Ascending aorta (tissue), 2 donors: ENCODE measurements at regions not wholly inside any gene's neighbourhood (a gene's known extent, or its start where the extent isn't known, plus 50 kb on each side); places are given as distances from the start of the nearest gene placed in this dataset.

ENCODE experiments used
- DNase-seq, 2 donors: peaks; one replicate each; pipeline ENCODE4 v3.0.0-alpha.2; 2019; ENCODE audit warnings: low spot score in 2 of 2
- H3K27ac ChIP-seq, 2 donors: fragments of 200-600 bp; sonication (generic); one replicate each; pipeline ENCODE4 v1.5.1; 2016 to 2017; ENCODE audit warnings: mild to moderate bottlenecking in 1 of 2
- H3K27me3 ChIP-seq: fragments of 200-600 bp; sonication (generic); one replicate; pipeline ENCODE4 v1.5.1; 2017
- H3K36me3 ChIP-seq, 2 donors: fragments of 200-600 bp; sonication (generic); one replicate each; pipeline ENCODE4 v1.5.1; 2016
- H3K4me1 ChIP-seq, 2 donors: fragments of 200-600 bp; sonication (generic); one replicate each; pipeline ENCODE4 v1.5.1; 2016 to 2017; ENCODE audit warnings: mild to moderate bottlenecking in 1 of 2
- H3K4me3 ChIP-seq, 2 donors: fragments of 200-600 bp; sonication (generic); one replicate each; pipeline ENCODE4 v1.5.1; 2016 to 2017; ENCODE audit warnings: mild to moderate bottlenecking in 1 of 2
- H3K9me3 ChIP-seq, 2 donors: fragments of 200-600 bp; sonication (generic); one replicate each; pipeline ENCODE4 v1.5.1; 2016
- CTCF ChIP-seq, 3 experiments: fragments of 200-600 bp in 2 of 3; fragments of 450-650 bp in 1 of 3; sonication (generic) in 2 of 3; IDR thresholded peaks; one replicate each; pipeline ENCODE4 v1.5.1; 2016 to 2019; ENCODE audit warnings: antibody characterized with exemption in 3 of 3, mild to moderate bottlenecking in 1 of 3, moderate library complexity in 1 of 3
- intact Hi-C: fragments of 100-400 bp; cut with DNase I; formaldehyde crosslinking; loops from one replicate; pipeline ENCODE4 v1.15.1; 2023

GRCh38 chr3:46098319-46098761 is 71.1 kb upstream of the XCR1 start:
- Histone ChIP-seq H3K36me3 (no peaks in the 10 kb centered on the region), H3K27me3 (no peaks in the 10 kb centered on the region), H3K9me3 (no peaks in the 10 kb centered on the region), H3K4me1 (no peaks in the 10 kb centered on the region), H3K4me3 (no peak overlapping the region), H3K27ac (peak overlapping the region; percentile 65 to 71)
- no peak for TF ChIP-seq CTCF (IDR thresholded peaks at IDR 0.05)
- intact Hi-C loops = no loop called here
- DNase-seq = peak in 1 of 2 donors; percentile 76

- H3K27ac ChIP-seq = peak overlapping the region; percentile 65 to 71
- no peak for TF ChIP-seq CTCF (IDR thresholded peaks at IDR 0.05)
- DNase-seq = peak in 1 of 2 donors; percentile 68
Measured at GRCh38 chr3:46097691-46098241, 70.5 kb upstream of the XCR1 start.

GRCh38 chr3:46096781-46097180 is 69.5 kb upstream of the XCR1 start:
- no peak overlapping the region for H3K4me3 ChIP-seq
- no peaks in the 10 kb centered on the region for H3K4me1 ChIP-seq
- H3K9me3 ChIP-seq = no peaks in the 10 kb centered on the region
- DNase-seq = no peak
- H3K36me3 ChIP-seq = no peaks in the 10 kb centered on the region
- TF ChIP-seq CTCF (IDR thresholded peaks at IDR 0.05) = no peak
- no peak overlapping the region for H3K27ac ChIP-seq
- H3K27me3 ChIP-seq = no peaks in the 10 kb centered on the region
- intact Hi-C loops = no loop called here

More at GRCh38 chr3:46097691-46098241, 70.5 kb upstream of the XCR1 start:
- Histone ChIP-seq H3K9me3 (no peaks in the 10 kb centered on the region), H3K4me1 (no peaks in the 10 kb centered on the region), H3K27me3 (no peaks in the 10 kb centered on the region), H3K4me3 (no peak overlapping the region), H3K36me3 (no peaks in the 10 kb centered on the region)
- intact Hi-C loops = no loop called here

- intact Hi-C loops = no loop called here
- no peak overlapping the region for H3K27ac ChIP-seq
- no peak for DNase-seq
- no peaks in the 10 kb centered on the region for H3K4me1 ChIP-seq
- no peaks in the 10 kb centered on the region for H3K27me3 ChIP-seq
- no peak for TF ChIP-seq CTCF (IDR thresholded peaks at IDR 0.05)
- no peaks in the 10 kb centered on the region for H3K36me3 ChIP-seq
- no peaks in the 10 kb centered on the region for H3K9me3 ChIP-seq
- H3K4me3 ChIP-seq = no peak overlapping the region
Measured at GRCh38 chr3:46096336-46096735, 69.1 kb upstream of the XCR1 start.

GRCh38 chr3:46095307-46095706 is 68.0 kb upstream of the XCR1 start:
- H3K27me3 ChIP-seq = no peaks in the 10 kb centered on the region
- intact Hi-C loops = no loop called here
- H3K27ac ChIP-seq = no peak overlapping the region
- H3K4me1 ChIP-seq = no peaks in the 10 kb centered on the region
- DNase-seq = no peak
- TF ChIP-seq CTCF (IDR thresholded peaks at IDR 0.05) = no peak
- no peaks in the 10 kb centered on the region for H3K9me3 ChIP-seq
- no peak overlapping the region for H3K4me3 ChIP-seq
- no peaks in the 10 kb centered on the region for H3K36me3 ChIP-seq

DNA sequence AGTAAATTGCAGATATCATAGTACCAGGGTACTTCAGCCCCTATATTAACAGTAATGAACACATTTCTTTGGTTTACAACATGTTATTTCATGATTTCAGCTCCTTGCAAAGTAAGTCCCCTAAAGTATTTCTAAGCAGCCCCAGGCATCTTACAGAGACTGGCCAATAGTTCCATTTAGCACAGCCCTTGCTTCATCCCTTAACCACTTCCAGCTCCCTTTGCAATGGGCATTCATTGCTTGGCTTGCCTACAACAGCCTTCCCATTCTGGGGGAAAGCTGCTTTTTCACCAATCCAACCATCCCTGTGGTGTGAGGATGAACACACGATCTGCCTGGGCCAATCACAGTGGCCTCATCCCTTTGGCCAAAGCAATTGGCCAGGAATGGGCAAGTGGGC is 67.2 kb upstream of the XCR1 start:
- Histone ChIP-seq H3K27ac (no peak overlapping the region), H3K9me3 (no peaks in the 10 kb centered on the region), H3K4me3 (no peak overlapping the region), H3K4me1 (no peaks in the 10 kb centered on the region), H3K27me3 (no peaks in the 10 kb centered on the region), H3K36me3 (no peaks in the 10 kb centered on the region)
- intact Hi-C loops = no loop called here
- TF ChIP-seq CTCF (IDR thresholded peaks at IDR 0.05) = no peak
- DNase-seq = no peak
